Left forelimb (tissue), 1 donor: ENCODE measurements at regions not wholly inside any gene's neighbourhood (a gene's known extent, or its start where the extent isn't known, plus 50 kb on each side); places are given as distances from the start of the nearest gene placed in this dataset.

Experiments
- DNase-seq: peaks from one replicate; pipeline ENCODE4 v3.0.0-alpha.2; 2018; ENCODE audit warnings: low spot score

- no peak for DNase-seq
Observed at GRCh38 chr20:39269493-39270217, 307.5 kb downstream of the DHX35 start.

GRCh38 chr20:39268981-39269461 is 306.9 kb downstream of the DHX35 start:
- peak; percentile 75 for DNase-seq

GRCh38 chr20:39268491-39268951 is 306.4 kb downstream of the DHX35 start:
- DNase-seq, result peak; percentile 72

- peak; percentile 25 for DNase-seq
Observed at GRCh38 chr20:39266989-39267388, 304.8 kb downstream of the DHX35 start.

GRCh38 chr20:39264506-39265172 is 302.5 kb downstream of the DHX35 start:
- DNase-seq, result peak; percentile 48

- DNase-seq, result no peak
Observed at GRCh38 chr20:39263076-39263475, 300.9 kb downstream of the DHX35 start.

- no peak for DNase-seq
Observed at GRCh38 chr20:39259808-39260207, 297.7 kb downstream of the DHX35 start.

GRCh38 chr20:39259010-39259803 is 297.1 kb downstream of the DHX35 start:
- no peak for DNase-seq

GRCh38 chr20:39258253-39258652 is 296.1 kb downstream of the DHX35 start:
- peak; percentile 5 for DNase-seq

- no peak for DNase-seq
Observed at GRCh38 chr20:39253051-39253755, 291.1 kb downstream of the DHX35 start.

- DNase-seq, result no peak
Observed at GRCh38 chr20:39252035-39252434, 289.9 kb downstream of the DHX35 start.

- no peak for DNase-seq
Observed at GRCh38 chr20:39249798-39250197, 287.7 kb downstream of the DHX35 start.

GRCh38 chr20:39248862-39249485 is 286.8 kb downstream of the DHX35 start:
- DNase-seq, result peak; percentile 3

- peak; percentile 12 for DNase-seq
Observed at GRCh38 chr20:39248171-39248861, 286.2 kb downstream of the DHX35 start.

- DNase-seq, result no peak
Observed at GRCh38 chr20:39246436-39246835, 284.3 kb downstream of the DHX35 start.

GRCh38 chr20:39245685-39246311 is 283.7 kb downstream of the DHX35 start:
- DNase-seq, result no peak

- DNase-seq, result no peak
Observed at GRCh38 chr20:39243962-39244361, 281.8 kb downstream of the DHX35 start.

- no peak for DNase-seq
Observed at GRCh38 chr20:39242614-39243013, 280.5 kb downstream of the DHX35 start.

- peak; percentile 53 for DNase-seq
Observed at GRCh38 chr20:39234520-39235095, 272.5 kb downstream of the DHX35 start.

GRCh38 chr20:39233755-39234154 is 271.6 kb downstream of the DHX35 start:
- DNase-seq, result no peak
